ENCODE measurements at regions not wholly inside any gene's neighbourhood (a gene's known extent, or its start where the extent isn't known, plus 50 kb on each side); places are given as distances from the start of the nearest gene placed in this dataset.

GRCh38 chr5:103834216-103834615 is 271.6 kb upstream of the NUDT12 start:
- no peak overlapping the region for H3K27ac Mint-ChIP-seq
- no peaks in the 10 kb centered on the region for H3K27me3 Mint-ChIP-seq
- H3K4me1 Mint-ChIP-seq, result no peaks in the 10 kb centered on the region
- H3K4me3 Mint-ChIP-seq, result no peak overlapping the region
- H3K9me3 Mint-ChIP-seq, result peaks cover 0 to 12% of the 10 kb centered on the region in 2 donors
- no peak for ATAC-seq
- DNase-seq, result no peak

- Mint-ChIP-seq H3K27me3 (no peaks in the 10 kb centered on the region), H3K4me1 (no peaks in the 10 kb centered on the region), H3K27ac (no peak overlapping the region), H3K4me3 (no peak overlapping the region), H3K9me3 (peaks cover 9 to 15% of the 10 kb centered on the region in 2 donors)
- ATAC-seq, result no peak
- DNase-seq, result no peak
These were observed 267.0 kb upstream of the NUDT12 start for GRCh38 chr5:103829585-103829984.

GRCh38 chr5:103827976-103828375 is 265.4 kb upstream of the NUDT12 start:
- no peak for ATAC-seq

GRCh38 chr5:103821361-103821760 is 258.8 kb upstream of the NUDT12 start:
- Mint-ChIP-seq H3K9me3 (peaks cover 2 to 9% of the 10 kb centered on the region in 2 donors), H3K4me3 (no peak overlapping the region), H3K27me3 (no peaks in the 10 kb centered on the region), H3K4me1 (no peaks in the 10 kb centered on the region), H3K27ac (no peak overlapping the region)
- no peak for DNase-seq
- no peak for ATAC-seq

More at GRCh38 chr5:103827976-103828375, 265.4 kb upstream of the NUDT12 start:
- no peak overlapping the region for H3K4me3 Mint-ChIP-seq
- H3K27ac Mint-ChIP-seq, result no peak overlapping the region
- H3K27me3 Mint-ChIP-seq, result no peaks in the 10 kb centered on the region
- no peaks in the 10 kb centered on the region for H3K4me1 Mint-ChIP-seq
- no peak for DNase-seq
- peaks cover 9 to 15% of the 10 kb centered on the region in 2 donors for H3K9me3 Mint-ChIP-seq

- H3K4me3 Mint-ChIP-seq, result no peak overlapping the region
- no peaks in the 10 kb centered on the region for H3K4me1 Mint-ChIP-seq
- no peaks in the 10 kb centered on the region for H3K27me3 Mint-ChIP-seq
- H3K27ac Mint-ChIP-seq, result no peak overlapping the region
- ATAC-seq (no peak), DNase-seq (no peak)
- H3K9me3 Mint-ChIP-seq, result no peaks in the 10 kb centered on the region
These were observed 246.0 kb upstream of the NUDT12 start for GRCh38 chr5:103808464-103809106.

- no peak for DNase-seq
- Mint-ChIP-seq H3K27me3 (no peaks in the 10 kb centered on the region), H3K4me1 (no peaks in the 10 kb centered on the region), H3K9me3 (no peaks in the 10 kb centered on the region), H3K27ac (no peak overlapping the region), H3K4me3 (no peak overlapping the region)
- ATAC-seq, result no peak
These were observed 242.1 kb upstream of the NUDT12 start for GRCh38 chr5:103804711-103805110.

GRCh38 chr5:103801681-103802080 is 239.1 kb upstream of the NUDT12 start:
- H3K4me3 Mint-ChIP-seq, result no peak overlapping the region
- H3K9me3 Mint-ChIP-seq, result no peaks in the 10 kb centered on the region
- no peak overlapping the region for H3K27ac Mint-ChIP-seq
- H3K27me3 Mint-ChIP-seq, result no peaks in the 10 kb centered on the region
- ATAC-seq (no peak), DNase-seq (no peak)
- H3K4me1 Mint-ChIP-seq, result no peaks in the 10 kb centered on the region

- ATAC-seq (no peak), DNase-seq (no peak)
- no peaks in the 10 kb centered on the region for H3K4me1 Mint-ChIP-seq
- H3K4me3 Mint-ChIP-seq, result no peak overlapping the region
- H3K9me3 Mint-ChIP-seq, result no peaks in the 10 kb centered on the region
- no peak overlapping the region for H3K27ac Mint-ChIP-seq
- no peaks in the 10 kb centered on the region for H3K27me3 Mint-ChIP-seq
These were observed 238.3 kb upstream of the NUDT12 start for GRCh38 chr5:103800741-103801495.

GRCh38 chr5:103793595-103794182 is 231.1 kb upstream of the NUDT12 start:
- Mint-ChIP-seq H3K4me1 (no peaks in the 10 kb centered on the region), H3K4me3 (no peak overlapping the region), H3K9me3 (peaks cover 12 to 31% of the 10 kb centered on the region in 2 donors), H3K27me3 (no peaks in the 10 kb centered on the region), H3K27ac (no peak overlapping the region)
- DNase-seq (no peak), ATAC-seq (no peak)

- no peak overlapping the region for H3K27ac Mint-ChIP-seq
- DNase-seq, result no peak
- no peaks in the 10 kb centered on the region for H3K27me3 Mint-ChIP-seq
- no peak overlapping the region for H3K4me3 Mint-ChIP-seq
- ATAC-seq, result no peak
- no peaks in the 10 kb centered on the region for H3K4me1 Mint-ChIP-seq
- H3K9me3 Mint-ChIP-seq, result peaks cover 5 to 14% of the 10 kb centered on the region in 2 donors
These were observed 223.0 kb upstream of the NUDT12 start for GRCh38 chr5:103785569-103785968.

GRCh38 chr5:103783669-103784068 is 221.1 kb upstream of the NUDT12 start:
- H3K4me3 Mint-ChIP-seq, result no peak overlapping the region
- no peak for ATAC-seq
- no peaks in the 10 kb centered on the region for H3K4me1 Mint-ChIP-seq
- no peak overlapping the region for H3K27ac Mint-ChIP-seq
- DNase-seq, result no peak
- no peaks in the 10 kb centered on the region for H3K9me3 Mint-ChIP-seq
- no peaks in the 10 kb centered on the region for H3K27me3 Mint-ChIP-seq

- Mint-ChIP-seq H3K9me3 (peaks cover 5 to 8% of the 10 kb centered on the region in 2 donors), H3K4me3 (no peak overlapping the region), H3K27ac (no peak overlapping the region), H3K4me1 (no peaks in the 10 kb centered on the region), H3K27me3 (no peaks in the 10 kb centered on the region)
- DNase-seq, result no peak
- ATAC-seq, result no peak
These were observed 218.2 kb upstream of the NUDT12 start for GRCh38 chr5:103780794-103781193.

- H3K27me3 Mint-ChIP-seq, result no peaks in the 10 kb centered on the region
- no peak for DNase-seq
- no peak for ATAC-seq
- H3K4me1 Mint-ChIP-seq, result no peaks in the 10 kb centered on the region
- peaks cover 5 to 8% of the 10 kb centered on the region in 2 donors for H3K9me3 Mint-ChIP-seq
- H3K27ac Mint-ChIP-seq, result no peak overlapping the region
- no peak overlapping the region for H3K4me3 Mint-ChIP-seq
These were observed 212.1 kb upstream of the NUDT12 start for GRCh38 chr5:103774721-103775120.

GRCh38 chr5:103772248-103772647 is 209.7 kb upstream of the NUDT12 start:
- Mint-ChIP-seq H3K27me3 (no peaks in the 10 kb centered on the region), H3K9me3 (peaks cover 0 to 8% of the 10 kb centered on the region in 2 donors), H3K4me1 (no peaks in the 10 kb centered on the region), H3K27ac (no peak overlapping the region), H3K4me3 (no peak overlapping the region)
- no peak for DNase-seq
- ATAC-seq, result no peak

- Mint-ChIP-seq H3K27ac (no peak overlapping the region), H3K4me1 (no peaks in the 10 kb centered on the region), H3K9me3 (peaks cover 0 to 6% of the 10 kb centered on the region in 2 donors), H3K27me3 (no peaks in the 10 kb centered on the region), H3K4me3 (no peak overlapping the region)
- DNase-seq (no peak), ATAC-seq (no peak)
These were observed 201.8 kb upstream of the NUDT12 start for GRCh38 chr5:103764403-103764802.

- no peak for ATAC-seq
- Mint-ChIP-seq H3K4me3 (no peak overlapping the region), H3K4me1 (no peaks in the 10 kb centered on the region), H3K9me3 (peaks cover 0 to 4% of the 10 kb centered on the region in 2 donors), H3K27me3 (no peaks in the 10 kb centered on the region), H3K27ac (no peak overlapping the region)
- no peak for DNase-seq
These were observed 196.4 kb upstream of the NUDT12 start for GRCh38 chr5:103758996-103759395.

Measured in stimulated activated naive CD8-positive, alpha-beta T cell treated with anti-CD3 and anti-CD28 coated beads, Interleukin-15, amount 100 ng/mL, for 72 hours (primary cell).